ENCODE measurements at regions not wholly inside any gene's neighbourhood (a gene's known extent, or its start where the extent isn't known, plus 50 kb on each side); places are given as distances from the start of the nearest gene placed in this dataset.
"Not testable (repeated sequence)": the region's sequence is repeated elsewhere in the genome, so short reads cannot be mapped to it uniquely, and the experiment has no call there.

GRCh38 chr14:89095036-89095435, 270.6 kb downstream of the TTC8 start:
- no peak overlapping the region for H2AFZ ChIP-seq (ENCODE audit: low read length)
- no peak overlapping the region for H3K4me3 ChIP-seq (ENCODE audit: low read length, poor library complexity, severe bottlenecking)
- no peaks in the 10 kb centered on the region for H4K20me1 ChIP-seq (ENCODE audit: insufficient read depth, low read length, poor library complexity, severe bottlenecking)
- H3K27me3 ChIP-seq (ENCODE audit: insufficient read depth, low read length, poor library complexity, severe bottlenecking) = no peaks in the 10 kb centered on the region
- H3K36me3 ChIP-seq (ENCODE audit: insufficient read depth, low read length) = no peaks in the 10 kb centered on the region
- no peaks in the 10 kb centered on the region for H3F3A ChIP-seq (ENCODE audit: low read depth)
- no peak overlapping the region for H3K4me2 ChIP-seq (ENCODE audit: low read depth, low read length, poor library complexity, severe bottlenecking)
- TF ChIP-seq, protein P1, sequence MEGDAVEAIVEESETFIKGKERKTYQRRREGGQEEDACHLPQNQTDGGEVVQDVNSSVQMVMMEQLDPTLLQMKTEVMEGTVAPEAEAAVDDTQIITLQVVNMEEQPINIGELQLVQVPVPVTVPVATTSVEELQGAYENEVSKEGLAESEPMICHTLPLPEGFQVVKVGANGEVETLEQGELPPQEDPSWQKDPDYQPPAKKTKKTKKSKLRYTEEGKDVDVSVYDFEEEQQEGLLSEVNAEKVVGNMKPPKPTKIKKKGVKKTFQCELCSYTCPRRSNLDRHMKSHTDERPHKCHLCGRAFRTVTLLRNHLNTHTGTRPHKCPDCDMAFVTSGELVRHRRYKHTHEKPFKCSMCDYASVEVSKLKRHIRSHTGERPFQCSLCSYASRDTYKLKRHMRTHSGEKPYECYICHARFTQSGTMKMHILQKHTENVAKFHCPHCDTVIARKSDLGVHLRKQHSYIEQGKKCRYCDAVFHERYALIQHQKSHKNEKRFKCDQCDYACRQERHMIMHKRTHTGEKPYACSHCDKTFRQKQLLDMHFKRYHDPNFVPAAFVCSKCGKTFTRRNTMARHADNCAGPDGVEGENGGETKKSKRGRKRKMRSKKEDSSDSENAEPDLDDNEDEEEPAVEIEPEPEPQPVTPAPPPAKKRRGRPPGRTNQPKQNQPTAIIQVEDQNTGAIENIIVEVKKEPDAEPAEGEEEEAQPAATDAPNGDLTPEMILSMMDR (conservative IDR thresholded peaks at IDR 0.05; ENCODE audit: low read length) = no peak
- no peak for TF ChIP-seq EZH2phosphoT487 (IDR thresholded peaks at IDR 0.05; ENCODE audit: borderline replicate concordance)
- H3K4me1 ChIP-seq (ENCODE audit: insufficient read depth, low read length, poor library complexity, severe bottlenecking) = no peaks in the 10 kb centered on the region
- H3K9ac ChIP-seq (ENCODE audit: low read depth, low read length, poor library complexity, severe bottlenecking) = no peak overlapping the region
- no peaks in the 10 kb centered on the region for H3K9me2 ChIP-seq (replicated peaks; ENCODE audit: low read depth, low read length)
- no peaks in the 10 kb centered on the region for H3K79me2 ChIP-seq (ENCODE audit: insufficient read depth, low read length)
- H3K9me3 ChIP-seq (ENCODE audit: insufficient read depth, low read depth, low read length) = no peaks in the 10 kb centered on the region

DNA sequence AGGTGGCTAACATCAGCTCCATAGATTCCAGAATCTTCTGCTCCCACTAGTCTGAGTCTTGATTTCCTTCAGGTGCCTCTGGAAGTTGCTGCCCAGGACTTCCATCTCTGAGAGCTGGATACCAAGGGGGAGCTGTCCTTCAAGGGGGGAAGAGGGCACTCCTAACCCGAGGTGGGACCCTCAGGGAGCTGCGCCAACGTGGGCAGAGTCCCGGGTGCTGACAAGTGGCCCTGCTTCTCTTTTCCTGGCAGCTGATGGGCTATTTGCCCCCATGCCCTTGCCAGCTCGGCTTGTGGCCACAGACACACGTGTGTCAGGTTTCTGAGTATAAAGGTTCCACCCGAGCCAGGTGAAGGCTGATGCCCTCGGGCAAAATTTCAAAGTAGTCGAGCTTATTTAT, 272.5 kb downstream of the TTC8 start:
- no peak overlapping the region for H3K4me2 ChIP-seq (ENCODE audit: low read depth, low read length, poor library complexity, severe bottlenecking)
- no peak overlapping the region for H2AFZ ChIP-seq (ENCODE audit: low read length)
- H3K27me3 ChIP-seq (ENCODE audit: insufficient read depth, low read length, poor library complexity, severe bottlenecking) = no peaks in the 10 kb centered on the region
- H4K20me1 ChIP-seq (ENCODE audit: insufficient read depth, low read length, poor library complexity, severe bottlenecking) = no peaks in the 10 kb centered on the region
- no peaks in the 10 kb centered on the region for H3K79me2 ChIP-seq (ENCODE audit: insufficient read depth, low read length)
- no peaks in the 10 kb centered on the region for H3K9me2 ChIP-seq (replicated peaks; ENCODE audit: low read depth, low read length)
- TF ChIP-seq, protein P1 (conservative IDR thresholded peaks at IDR 0.05; ENCODE audit: low read length) = no peak
- no peak for TF ChIP-seq EZH2phosphoT487 (IDR thresholded peaks at IDR 0.05; ENCODE audit: borderline replicate concordance)
- H3K9ac ChIP-seq (ENCODE audit: low read depth, low read length, poor library complexity, severe bottlenecking) = no peak overlapping the region
- H3K9me3 ChIP-seq (ENCODE audit: insufficient read depth, low read depth, low read length) = no peaks in the 10 kb centered on the region
- H3K4me3 ChIP-seq (ENCODE audit: low read length, poor library complexity, severe bottlenecking) = no peak overlapping the region
- no peaks in the 10 kb centered on the region for H3K36me3 ChIP-seq (ENCODE audit: insufficient read depth, low read length)
- H3K4me1 ChIP-seq (ENCODE audit: insufficient read depth, low read length, poor library complexity, severe bottlenecking) = no peaks in the 10 kb centered on the region
- H3F3A ChIP-seq (ENCODE audit: low read depth) = no peaks in the 10 kb centered on the region

GRCh38 chr14:89098254-89098653, 273.8 kb downstream of the TTC8 start:
- Histone ChIP-seq H3K27me3 (ENCODE audit: insufficient read depth, low read length, poor library complexity, severe bottlenecking) (no peaks in the 10 kb centered on the region), H3K4me3 (ENCODE audit: low read length, poor library complexity, severe bottlenecking) (no peak overlapping the region), H3F3A (ENCODE audit: low read depth) (no peaks in the 10 kb centered on the region), H3K79me2 (ENCODE audit: insufficient read depth, low read length) (no peaks in the 10 kb centered on the region), H3K9me3 (ENCODE audit: insufficient read depth, low read depth, low read length) (no peaks in the 10 kb centered on the region), H3K4me2 (ENCODE audit: low read depth, low read length, poor library complexity, severe bottlenecking) (no peak overlapping the region), H3K9ac (ENCODE audit: low read depth, low read length, poor library complexity, severe bottlenecking) (no peak overlapping the region), H4K20me1 (ENCODE audit: insufficient read depth, low read length, poor library complexity, severe bottlenecking) (no peaks in the 10 kb centered on the region), H3K9me2 (replicated peaks; ENCODE audit: low read depth, low read length) (no peaks in the 10 kb centered on the region), H3K4me1 (ENCODE audit: insufficient read depth, low read length, poor library complexity, severe bottlenecking) (no peaks in the 10 kb centered on the region), H3K36me3 (ENCODE audit: insufficient read depth, low read length) (no peaks in the 10 kb centered on the region), H2AFZ (ENCODE audit: low read length) (no peak overlapping the region)
- TF ChIP-seq, protein P1 (conservative IDR thresholded peaks at IDR 0.05; ENCODE audit: low read length) = no peak

DNA sequence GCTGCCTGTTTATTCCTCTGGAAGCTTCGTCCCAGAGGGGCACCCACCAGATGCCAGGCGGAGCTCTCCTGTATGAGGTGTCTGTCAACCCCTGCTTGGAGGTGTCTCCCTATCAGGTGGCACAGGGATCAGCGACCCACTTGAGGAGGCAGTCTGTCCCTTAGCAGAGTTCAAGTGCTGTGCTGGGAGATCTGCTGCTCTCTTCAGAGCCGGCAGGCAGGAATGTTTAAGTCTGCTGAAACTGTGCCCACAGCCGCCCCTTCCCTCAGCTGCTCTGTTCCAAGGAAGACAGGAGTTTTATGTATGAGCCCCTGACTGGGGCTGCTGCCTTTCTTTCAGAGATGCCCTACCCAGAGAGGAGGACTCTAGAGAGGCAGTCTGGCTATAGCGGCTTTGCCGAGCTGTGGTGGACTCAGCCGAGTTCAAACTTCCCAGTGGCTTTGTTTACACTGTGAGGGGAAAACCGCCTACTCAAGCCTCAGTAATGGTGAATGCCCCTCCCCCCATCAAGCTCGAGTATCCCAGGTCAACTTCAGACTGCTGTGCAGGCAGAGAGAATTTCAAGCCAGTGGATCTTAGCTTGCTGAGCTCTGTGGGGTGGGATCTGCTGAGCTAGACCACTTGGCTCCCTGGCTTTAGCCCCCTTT, 279.8 kb downstream of the TTC8 start:
- H3K9me2 ChIP-seq (replicated peaks; ENCODE audit: low read depth, low read length); H3F3A ChIP-seq (ENCODE audit: low read depth): not testable (repeated sequence)

DNA sequence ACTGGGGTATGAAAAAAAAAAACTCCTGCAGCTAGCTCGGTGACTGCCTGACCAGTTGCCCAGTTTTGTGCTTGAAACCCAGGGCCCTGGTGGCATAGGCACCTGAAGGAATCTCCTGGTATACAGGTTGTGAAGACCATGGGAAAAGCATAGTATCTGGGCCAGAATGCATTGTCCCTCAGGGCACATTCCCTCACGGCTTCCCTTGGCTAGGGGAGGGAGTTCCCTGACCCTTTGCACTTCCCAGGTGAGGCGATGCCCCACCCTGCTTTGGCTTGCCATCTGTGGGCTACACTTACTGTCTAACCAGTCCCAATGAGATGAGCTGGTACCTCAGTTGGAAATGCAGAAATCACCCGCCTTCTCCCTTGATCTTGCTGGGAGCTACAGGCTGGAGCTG, 280.4 kb downstream of the TTC8 start:
- not testable (repeated sequence) for H3K9me2 ChIP-seq (replicated peaks; ENCODE audit: low read depth, low read length); H3K4me3 ChIP-seq (ENCODE audit: low read length, poor library complexity, severe bottlenecking); H4K20me1 ChIP-seq (ENCODE audit: insufficient read depth, low read length, poor library complexity, severe bottlenecking); H3K27me3 ChIP-seq (ENCODE audit: insufficient read depth, low read length, poor library complexity, severe bottlenecking); H2AFZ ChIP-seq (ENCODE audit: low read length); H3K79me2 ChIP-seq (ENCODE audit: insufficient read depth, low read length); H3F3A ChIP-seq (ENCODE audit: low read depth); H3K36me3 ChIP-seq (ENCODE audit: insufficient read depth, low read length); H3K9ac ChIP-seq (ENCODE audit: low read depth, low read length, poor library complexity, severe bottlenecking); H3K4me2 ChIP-seq (ENCODE audit: low read depth, low read length, poor library complexity, severe bottlenecking); H3K4me1 ChIP-seq (ENCODE audit: insufficient read depth, low read length, poor library complexity, severe bottlenecking); H3K9me3 ChIP-seq (ENCODE audit: insufficient read depth, low read depth, low read length)

More for the DNA sequence above, 279.8 kb downstream of the TTC8 start:
- H3K79me2 ChIP-seq (ENCODE audit: insufficient read depth, low read length); H2AFZ ChIP-seq (ENCODE audit: low read length); H3K27me3 ChIP-seq (ENCODE audit: insufficient read depth, low read length, poor library complexity, severe bottlenecking); H3K36me3 ChIP-seq (ENCODE audit: insufficient read depth, low read length); H4K20me1 ChIP-seq (ENCODE audit: insufficient read depth, low read length, poor library complexity, severe bottlenecking); H3K9me3 ChIP-seq (ENCODE audit: insufficient read depth, low read depth, low read length); H3K4me3 ChIP-seq (ENCODE audit: low read length, poor library complexity, severe bottlenecking); H3K9ac ChIP-seq (ENCODE audit: low read depth, low read length, poor library complexity, severe bottlenecking); H3K4me1 ChIP-seq (ENCODE audit: insufficient read depth, low read length, poor library complexity, severe bottlenecking); H3K4me2 ChIP-seq (ENCODE audit: low read depth, low read length, poor library complexity, severe bottlenecking): not testable (repeated sequence)
